Astrocyte of the cerebellum (primary cell): ENCODE measurements at regions not wholly inside any gene's neighbourhood (a gene's known extent, or its start where the extent isn't known, plus 50 kb on each side); places are given as distances from the start of the nearest gene placed in this dataset.

Source experiments
- DNase-seq: peaks from one replicate; pipeline ENCODE4 v3.0.0-alpha.2; 2011; ENCODE audit warnings: low read depth
- H3K4me3 ChIP-seq: 2 replicates; pipeline ENCODE4 v1.5.1; 2011; ENCODE audit warnings: mild to moderate bottlenecking, low read depth, low read length, moderate library complexity
- in situ Hi-C: cut with HindIII; loops from 2 replicates; pipeline ENCODE4 v1.10.0; 2017; ENCODE audit warnings: low sequenced_read_pairs
- TF ChIP-seq, protein P1 (sequence below): IDR thresholded peaks from 2 replicates; pipeline ENCODE4 v1.5.1; 2012; ENCODE audit warnings: low read length, low read depth, moderate library complexity, mild to moderate bottlenecking; ENCODE audit errors: missing control alignments

GRCh38 chr9:129235931-129236331 is 57.9 kb upstream of the IER5L start:
- no peak overlapping the region for H3K4me3 ChIP-seq
- in situ Hi-C loops: loop anchor here (5.0 kb wide), 1 partner anchor 64 kb away; no protein-coding TSS in a partner anchor
- TF ChIP-seq, protein P1, sequence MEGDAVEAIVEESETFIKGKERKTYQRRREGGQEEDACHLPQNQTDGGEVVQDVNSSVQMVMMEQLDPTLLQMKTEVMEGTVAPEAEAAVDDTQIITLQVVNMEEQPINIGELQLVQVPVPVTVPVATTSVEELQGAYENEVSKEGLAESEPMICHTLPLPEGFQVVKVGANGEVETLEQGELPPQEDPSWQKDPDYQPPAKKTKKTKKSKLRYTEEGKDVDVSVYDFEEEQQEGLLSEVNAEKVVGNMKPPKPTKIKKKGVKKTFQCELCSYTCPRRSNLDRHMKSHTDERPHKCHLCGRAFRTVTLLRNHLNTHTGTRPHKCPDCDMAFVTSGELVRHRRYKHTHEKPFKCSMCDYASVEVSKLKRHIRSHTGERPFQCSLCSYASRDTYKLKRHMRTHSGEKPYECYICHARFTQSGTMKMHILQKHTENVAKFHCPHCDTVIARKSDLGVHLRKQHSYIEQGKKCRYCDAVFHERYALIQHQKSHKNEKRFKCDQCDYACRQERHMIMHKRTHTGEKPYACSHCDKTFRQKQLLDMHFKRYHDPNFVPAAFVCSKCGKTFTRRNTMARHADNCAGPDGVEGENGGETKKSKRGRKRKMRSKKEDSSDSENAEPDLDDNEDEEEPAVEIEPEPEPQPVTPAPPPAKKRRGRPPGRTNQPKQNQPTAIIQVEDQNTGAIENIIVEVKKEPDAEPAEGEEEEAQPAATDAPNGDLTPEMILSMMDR: no peak
- DNase-seq: no peak

DNA sequence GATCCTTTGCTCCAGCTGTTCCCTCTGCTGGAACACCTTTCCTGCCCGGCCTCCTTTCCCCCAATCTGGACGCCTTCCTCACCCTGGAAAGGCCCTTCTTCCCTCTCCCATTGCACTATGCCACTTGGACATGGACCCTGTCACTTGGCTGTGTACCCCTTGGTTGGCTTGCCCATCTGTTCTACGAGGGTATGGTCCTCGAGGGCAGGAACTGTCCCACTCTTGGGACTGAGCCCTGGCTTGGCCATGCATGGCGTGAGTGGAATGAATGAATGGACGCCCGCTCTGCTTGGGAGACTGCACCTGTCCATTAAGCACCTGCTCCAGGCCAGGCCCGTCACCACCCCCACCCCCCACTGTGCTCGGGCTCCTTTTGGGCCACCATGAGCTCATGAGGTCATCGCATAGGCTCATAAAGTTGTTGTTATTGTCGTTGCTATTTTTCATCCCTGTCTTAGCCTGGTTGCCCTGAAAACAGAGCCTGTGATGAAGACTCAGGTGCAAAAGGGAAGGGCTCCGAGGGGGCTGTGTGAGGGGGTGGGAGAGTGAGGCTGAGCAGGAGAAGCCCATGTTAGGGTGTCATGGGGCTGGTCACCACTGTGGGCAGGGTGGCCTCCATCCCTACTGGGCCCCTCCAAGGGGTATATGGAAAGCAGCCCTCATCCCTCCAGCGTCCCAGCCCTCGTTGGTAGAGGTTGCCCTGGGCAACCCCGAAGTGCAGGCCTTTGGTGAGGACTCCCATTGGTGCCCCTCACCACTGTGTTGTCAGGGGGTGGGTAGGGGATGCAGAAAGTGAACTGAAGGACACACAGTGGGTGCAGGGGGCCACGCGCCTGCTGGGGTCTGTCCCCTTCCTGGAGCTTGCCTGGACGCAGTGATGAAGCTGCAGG is 57.2 kb upstream of the IER5L start:
- in situ Hi-C loops: loop anchor here (5.0 kb wide), 1 partner anchor 63 kb away; no protein-coding TSS in a partner anchor
- DNase-seq: no peak
- TF ChIP-seq, protein P1: no peak
- no peak overlapping the region for H3K4me3 ChIP-seq

DNA sequence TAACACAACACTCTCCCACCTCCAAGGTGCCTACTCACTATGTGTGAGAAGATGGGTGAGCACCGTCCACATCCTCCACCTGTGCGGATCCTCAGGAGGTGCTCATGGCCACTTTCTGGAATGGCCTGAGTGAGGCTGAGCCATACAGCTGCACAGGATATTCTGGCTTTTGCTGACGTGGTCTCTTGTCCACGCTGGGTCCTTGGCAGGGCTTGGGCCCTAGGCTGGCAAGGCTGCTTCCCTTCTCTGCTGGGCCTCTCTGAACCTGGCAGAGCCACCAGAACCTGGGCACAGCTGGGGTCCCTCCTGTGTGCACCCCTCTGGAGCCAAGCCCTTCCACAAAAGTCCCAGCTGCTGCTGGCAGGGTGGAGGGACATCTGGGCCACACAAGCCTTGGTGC is 56.4 kb upstream of the IER5L start:
- H3K4me3 ChIP-seq: no peak overlapping the region
- in situ Hi-C loops: no loop called here
- no peak for DNase-seq
- TF ChIP-seq, protein P1: no peak

DNA sequence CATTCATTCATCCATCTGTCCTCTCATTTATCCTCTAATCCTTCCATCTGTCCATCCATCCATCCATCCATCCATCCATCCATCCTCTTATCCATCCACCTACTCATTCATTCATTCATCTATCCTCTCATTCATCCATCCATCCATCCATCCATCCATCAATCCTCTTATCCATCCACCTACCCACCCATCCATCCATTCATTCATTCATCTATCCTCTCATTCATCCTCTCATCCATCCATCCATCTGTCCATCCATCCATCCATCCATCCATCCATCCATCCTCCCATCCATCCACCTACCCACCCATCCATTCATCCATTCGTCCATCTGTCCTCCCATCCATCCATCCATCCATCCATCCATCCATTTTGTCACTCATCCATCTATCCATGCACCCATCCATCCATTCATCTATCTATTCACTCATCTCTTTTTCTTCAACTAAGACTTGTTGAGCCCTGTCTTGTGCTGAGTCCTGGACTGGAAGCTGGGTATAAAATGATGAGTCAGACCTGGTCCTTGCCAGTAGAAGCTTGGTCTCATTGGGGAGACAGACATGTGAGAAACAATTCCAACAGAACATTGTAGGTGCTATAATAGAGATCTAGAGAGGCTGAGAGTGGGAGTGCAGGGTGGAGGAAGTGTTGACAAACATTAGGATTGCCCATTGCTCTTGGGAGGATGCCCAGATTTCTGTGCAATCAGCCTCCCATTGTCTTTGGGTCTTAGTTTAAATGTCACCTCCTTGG is 55.0 kb upstream of the IER5L start:
- in situ Hi-C loops: no loop called here

DNA sequence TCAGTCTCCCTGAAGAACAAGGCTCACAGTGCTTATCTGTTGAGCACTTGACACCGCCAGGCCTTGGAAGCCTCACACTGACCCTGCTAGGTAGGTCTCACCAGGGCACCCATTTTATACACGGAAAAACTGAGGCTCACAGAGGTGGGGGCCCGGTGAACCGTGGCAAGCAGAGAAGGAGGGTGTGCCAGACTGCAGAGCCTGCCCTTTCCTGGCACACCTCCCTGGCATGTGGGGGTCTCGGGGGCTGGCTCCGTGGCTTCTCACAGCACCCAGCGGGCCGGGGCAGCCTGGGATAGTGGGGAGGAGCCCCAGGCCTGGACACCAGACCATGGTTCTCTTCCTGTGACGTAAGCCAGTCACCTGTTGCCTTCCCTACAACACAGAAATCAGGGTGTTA is 53.7 kb upstream of the IER5L start:
- in situ Hi-C loops: no loop called here
- TF ChIP-seq, protein P1: no peak
- no peak for DNase-seq
- no peak overlapping the region for H3K4me3 ChIP-seq

More for the DNA sequence above, 55.0 kb upstream of the IER5L start:
- DNase-seq: no peak
- no peak overlapping the region for H3K4me3 ChIP-seq
- TF ChIP-seq, protein P1: no peak

DNA sequence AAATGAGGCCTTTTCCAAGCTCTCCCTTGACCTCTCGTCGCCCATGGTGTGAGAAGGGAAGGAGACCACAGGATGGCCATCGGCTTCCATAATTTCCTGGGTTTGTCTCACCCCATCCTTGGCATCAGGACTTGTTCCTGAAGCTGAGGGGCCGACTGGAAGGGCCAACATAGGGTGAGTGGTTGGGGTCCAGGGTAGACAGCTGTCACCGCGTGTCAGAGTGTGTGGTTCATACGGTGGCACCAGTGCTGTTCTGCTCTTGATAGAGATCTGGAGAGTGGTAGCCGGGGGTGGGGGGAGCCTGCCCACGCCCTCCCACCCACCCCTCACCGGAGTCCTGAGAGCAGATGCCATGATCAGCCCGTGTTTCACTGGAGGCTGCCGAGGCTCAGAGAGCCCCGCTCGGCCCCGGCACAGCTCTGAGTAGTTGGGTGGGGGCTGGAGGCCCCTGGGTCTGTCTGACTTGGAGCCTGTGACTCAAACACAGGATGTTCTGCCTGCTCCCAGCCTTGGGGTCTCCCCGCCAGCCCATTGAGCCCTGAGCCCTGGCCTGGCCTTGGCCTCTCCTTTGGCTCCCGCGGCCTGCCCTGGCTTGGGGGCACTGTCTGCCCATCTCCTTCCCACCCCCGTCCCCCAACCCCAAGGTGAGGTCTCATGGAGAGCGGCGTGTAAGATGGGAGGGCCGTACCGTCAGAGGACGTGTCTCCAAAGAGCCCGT is 53.1 kb upstream of the IER5L start:
- H3K4me3 ChIP-seq: no peak overlapping the region
- in situ Hi-C loops: no loop called here
- TF ChIP-seq, protein P1: no peak

More for the DNA sequence above, 53.1 kb upstream of the IER5L start:
- no peak for DNase-seq
